ENCODE measurements at regions not wholly inside any gene's neighbourhood (a gene's known extent, or its start where the extent isn't known, plus 50 kb on each side); places are given as distances from the start of the nearest gene placed in this dataset.
"Not testable (repeated sequence)": the region's sequence is repeated elsewhere in the genome, so short reads cannot be mapped to it uniquely, and the experiment has no call there.

DNA sequence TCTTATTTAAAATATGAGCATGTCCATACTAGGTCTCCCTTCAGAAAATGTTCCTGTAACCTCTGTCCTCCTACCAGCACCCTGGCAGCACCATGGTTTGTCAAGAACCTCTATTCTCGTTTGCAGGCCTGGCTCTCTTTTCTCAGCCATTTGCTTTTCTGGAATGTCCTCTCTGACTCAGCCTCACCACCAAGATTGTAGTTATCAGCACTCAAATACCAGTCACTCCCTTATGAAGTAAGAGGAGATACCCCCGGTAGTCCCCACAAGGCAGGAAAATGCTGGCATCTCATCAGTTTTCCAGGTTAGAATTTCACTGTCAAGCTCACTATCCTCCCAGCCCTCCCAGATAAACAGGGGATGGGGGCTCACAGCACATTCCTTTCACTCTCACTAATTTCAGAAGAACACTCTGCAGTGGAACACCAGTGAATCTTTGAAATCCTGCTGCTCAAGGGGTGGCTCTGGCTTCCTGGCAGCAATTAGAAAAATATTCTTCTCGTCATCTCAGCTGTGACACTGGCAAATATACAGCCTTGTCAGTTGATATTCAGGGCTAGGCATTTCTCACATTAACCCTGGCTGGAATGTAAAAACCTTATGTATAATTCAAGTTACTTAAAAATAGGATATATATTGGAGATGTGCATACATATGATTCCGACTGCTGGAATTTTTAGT is 129.2 kb downstream of the TBX18 start:
- ATAC-seq (ENCODE audit: poor library complexity), result no peak
- ChIA-PET CTCF (no interaction called here), POLR2A (interaction anchor here (0.6 kb wide), 1 partner anchor 24 kb away, joined by 3 read pairs; no protein-coding TSS in a partner anchor)
- no peaks in the 10 kb centered on the region for H3K36me3 ChIP-seq (ENCODE audit: insufficient read depth, low read length)
- H3K27me3 ChIP-seq (ENCODE audit: control insufficient read depth in 1 of 2, insufficient read depth in 2 of 2, low read length in 2 of 2), result no peaks in the 10 kb centered on the region
- no peak for TF ChIP-seq CTCF (IDR thresholded peaks at IDR 0.05)
- H3K27ac ChIP-seq (ENCODE audit: low read depth in 1 of 2, low read length in 2 of 2), result no peak overlapping the region
- Mint-ChIP-seq H3K4me1 (ENCODE audit: low read depth) (no peaks in the 10 kb centered on the region), H3K27ac (no peak overlapping the region), H3K27me3 (no peaks in the 10 kb centered on the region), H3K9me3 (peaks cover 4% of the 10 kb centered on the region), H3K4me3 (no peak overlapping the region), H3K36me3 (ENCODE audit: low read depth) (no peaks in the 10 kb centered on the region)
- no peaks in the 10 kb centered on the region for H3K9me3 ChIP-seq (ENCODE audit: control insufficient read depth in 1 of 2, insufficient read depth in 1 of 2, low read length in 2 of 2)
- no peak overlapping the region for H3K4me3 ChIP-seq (ENCODE audit: low read length)
- intact Hi-C loops (cut with DNase I, micrococcal nuclease), result no loop called here
- no peak for DNase-seq
- no peaks in the 10 kb centered on the region for H3K4me1 ChIP-seq (ENCODE audit: insufficient read depth, low read length)

- Mint-ChIP-seq H3K9me3 (peaks cover 4% of the 10 kb centered on the region), H3K27me3 (no peaks in the 10 kb centered on the region), H3K27ac (no peak overlapping the region), H3K36me3 (ENCODE audit: low read depth) (no peaks in the 10 kb centered on the region), H3K4me1 (ENCODE audit: low read depth) (no peaks in the 10 kb centered on the region), H3K4me3 (no peak overlapping the region)
- DNase-seq, result no peak
- no peak for TF ChIP-seq CTCF (IDR thresholded peaks at IDR 0.05)
- CTCF ChIA-PET, result no interaction called here
- no peaks in the 10 kb centered on the region for H3K9me3 ChIP-seq (ENCODE audit: control insufficient read depth in 1 of 2, insufficient read depth in 1 of 2, low read length in 2 of 2)
- no peak overlapping the region for H3K4me3 ChIP-seq (ENCODE audit: low read length)
- POLR2A ChIA-PET, result no interaction called here
- no peaks in the 10 kb centered on the region for H3K27me3 ChIP-seq (ENCODE audit: control insufficient read depth in 1 of 2, insufficient read depth in 2 of 2, low read length in 2 of 2)
- ATAC-seq (ENCODE audit: poor library complexity), result no peak
- no peak overlapping the region for H3K27ac ChIP-seq (ENCODE audit: low read depth in 1 of 2, low read length in 2 of 2)
- H3K36me3 ChIP-seq (ENCODE audit: insufficient read depth, low read length), result no peaks in the 10 kb centered on the region
- intact Hi-C loops (cut with DNase I, micrococcal nuclease), result no loop called here
- no peaks in the 10 kb centered on the region for H3K4me1 ChIP-seq (ENCODE audit: insufficient read depth, low read length)
Measured at GRCh38 chr6:84633771-84634170, 130.6 kb downstream of the TBX18 start.

- CTCF ChIA-PET; H3K4me1 Mint-ChIP-seq (ENCODE audit: low read depth); H3K27me3 Mint-ChIP-seq; H3K9me3 Mint-ChIP-seq; DNase-seq; intact Hi-C loops (cut with DNase I, micrococcal nuclease); H3K4me3 Mint-ChIP-seq; H3K27ac Mint-ChIP-seq; H3K4me3 ChIP-seq (ENCODE audit: low read length); POLR2A ChIA-PET; H3K4me1 ChIP-seq (ENCODE audit: insufficient read depth, low read length); H3K36me3 ChIP-seq (ENCODE audit: insufficient read depth, low read length); H3K36me3 Mint-ChIP-seq (ENCODE audit: low read depth); H3K9me3 ChIP-seq (ENCODE audit: control insufficient read depth in 1 of 2, insufficient read depth in 1 of 2, low read length in 2 of 2); H3K27me3 ChIP-seq (ENCODE audit: control insufficient read depth in 1 of 2, insufficient read depth in 2 of 2, low read length in 2 of 2); ATAC-seq (ENCODE audit: poor library complexity); H3K27ac ChIP-seq (ENCODE audit: low read depth in 1 of 2, low read length in 2 of 2): not testable (repeated sequence)
Measured at GRCh38 chr6:84626527-84626926, 137.9 kb downstream of the TBX18 start.

DNA sequence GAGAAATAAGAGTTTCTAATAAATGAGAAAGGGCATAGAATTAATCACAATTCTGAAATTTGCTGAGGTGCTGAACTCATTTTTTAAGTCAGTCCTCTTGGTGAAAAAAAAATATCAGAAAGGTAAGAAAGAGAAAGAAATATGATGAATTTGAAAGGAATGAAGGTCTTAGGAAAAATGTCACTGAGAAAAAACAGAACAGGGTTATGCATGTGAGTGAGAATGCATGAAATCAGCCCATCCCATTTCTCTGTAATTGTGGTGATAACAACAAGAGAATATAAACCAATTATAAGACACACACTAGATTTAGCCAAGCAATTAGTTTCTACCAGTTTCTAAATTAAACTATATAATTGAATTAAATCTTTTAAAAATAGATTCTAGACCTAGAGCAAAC is 138.9 kb downstream of the TBX18 start:
- Mint-ChIP-seq H3K27ac (no peak overlapping the region), H3K4me3 (no peak overlapping the region), H3K36me3 (ENCODE audit: low read depth) (no peaks in the 10 kb centered on the region), H3K27me3 (no peaks in the 10 kb centered on the region), H3K4me1 (ENCODE audit: low read depth) (no peaks in the 10 kb centered on the region), H3K9me3 (peaks cover 9% of the 10 kb centered on the region)
- ATAC-seq (ENCODE audit: poor library complexity), result no peak
- Histone ChIP-seq H3K36me3 (ENCODE audit: insufficient read depth, low read length) (no peaks in the 10 kb centered on the region), H3K27ac (ENCODE audit: low read depth in 1 of 2, low read length in 2 of 2) (no peak overlapping the region), H3K4me1 (ENCODE audit: insufficient read depth, low read length) (no peaks in the 10 kb centered on the region), H3K9me3 (ENCODE audit: control insufficient read depth in 1 of 2, insufficient read depth in 1 of 2, low read length in 2 of 2) (peaks cover 0 to 5% of the 10 kb centered on the region in 2 experiments), H3K27me3 (ENCODE audit: control insufficient read depth in 1 of 2, insufficient read depth in 2 of 2, low read length in 2 of 2) (no peaks in the 10 kb centered on the region), H3K4me3 (ENCODE audit: low read length) (no peak overlapping the region)
- TF ChIP-seq CTCF (IDR thresholded peaks at IDR 0.05), result no peak
- ChIA-PET CTCF (no interaction called here), POLR2A (no interaction called here)
- intact Hi-C loops (cut with DNase I, micrococcal nuclease), result no loop called here
- no peak for DNase-seq
